ENCODE measurements at regions not wholly inside any gene's neighbourhood (a gene's known extent, or its start where the extent isn't known, plus 50 kb on each side); places are given as distances from the start of the nearest gene placed in this dataset.

DNA sequence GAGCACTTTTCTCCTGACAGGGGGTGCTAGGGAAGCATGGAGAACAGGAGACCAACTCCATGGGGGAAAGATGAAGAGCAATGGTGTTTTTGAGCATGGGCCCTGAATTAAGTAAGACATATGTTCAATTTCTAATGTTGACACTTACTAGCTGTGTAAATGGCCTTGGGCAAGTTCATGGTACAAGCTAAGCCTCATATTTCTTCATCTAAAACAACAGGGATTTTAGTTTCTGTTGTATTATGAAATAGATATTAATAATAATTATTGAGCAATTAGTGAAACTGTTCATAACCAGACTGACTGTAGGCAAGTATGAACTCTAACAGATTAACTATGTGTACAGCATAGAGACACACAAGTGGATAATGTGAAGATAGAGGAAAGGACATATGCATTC, 515.0 kb upstream of the FAT1 start:
- Histone ChIP-seq H3K56ac (ENCODE audit: insufficient read length, low read depth, low read length) (no peak overlapping the region), H2BK15ac (ENCODE audit: low read depth, low read length) (no peak overlapping the region), H2BK5ac (ENCODE audit: insufficient read length, low read length) (no peak overlapping the region), H3K4me2 (ENCODE audit: insufficient read depth, insufficient read length, low read length) (no peak overlapping the region), H2BK120ac (ENCODE audit: low read depth, low read length, poor library complexity, severe bottlenecking) (no peak overlapping the region), H3K79me1 (ENCODE audit: insufficient read depth, low read depth, low read length, poor library complexity, severe bottlenecking) (no peaks in the 10 kb centered on the region), H3K4ac (ENCODE audit: low read depth, low read length) (no peak overlapping the region), H3K79me2 (ENCODE audit: insufficient read depth, low read length) (no peaks in the 10 kb centered on the region), H3K9me3 (ENCODE audit: control insufficient read depth, low read depth, low read length) (no peaks in the 10 kb centered on the region), H3K27ac (ENCODE audit: insufficient read length, low read depth, low read length) (no peak overlapping the region), H3K23me2 (ENCODE audit: insufficient read length, low read depth, low read length, poor library complexity, severe bottlenecking) (no peaks in the 10 kb centered on the region), H4K5ac (ENCODE audit: insufficient read length, low read depth, low read length) (no peak overlapping the region), H3K27me3 (ENCODE audit: insufficient read depth, low read length) (no peaks in the 10 kb centered on the region), H3K18ac (ENCODE audit: insufficient read length, low read depth, low read length) (no peak overlapping the region), H2AFZ (ENCODE audit: low read length) (no peak overlapping the region), H3K9ac (ENCODE audit: extremely low read depth, insufficient read length, low read length) (no peak overlapping the region), H4K20me1 (ENCODE audit: control insufficient read depth, insufficient read depth, insufficient read length) (no peaks in the 10 kb centered on the region), H4K8ac (replicated peaks; ENCODE audit: insufficient read length, low read depth, low read length) (no peak overlapping the region), H4K91ac (ENCODE audit: insufficient read length, low read depth, low read length) (no peak overlapping the region), H2AK5ac (ENCODE audit: insufficient read length, low read length) (no peak overlapping the region), H3K23ac (ENCODE audit: insufficient read length, low read depth, low read length) (no peak overlapping the region), H3T11ph (ENCODE audit: low read length) (no peak overlapping the region), H3K14ac (ENCODE audit: insufficient read depth, low read length) (no peak overlapping the region), H3K4me1 (ENCODE audit: insufficient read depth, low read length) (no peaks in the 10 kb centered on the region), H2BK20ac (ENCODE audit: low read depth, low read length, poor library complexity, severe bottlenecking) (no peak overlapping the region), H2BK12ac (ENCODE audit: insufficient read length, low read depth, low read length) (no peak overlapping the region)
- Mint-ChIP-seq H3K36me3 (ENCODE audit: insufficient read depth in 1 of 3, low read depth in 3 of 3) (no peaks in the 10 kb centered on the region), H3K4me3 (no peak overlapping the region), H3K9me3 (peaks cover 0 to 2% of the 10 kb centered on the region in 2 experiments; a peak in 1 of 5 replicates), H3K27me3 (ENCODE audit: low read depth) (no peaks in the 10 kb centered on the region), H3K27ac (no peak overlapping the region), H3K4me1 (no peaks in the 10 kb centered on the region)
- DNase-seq: no peak
- TF ChIP-seq, protein P1, sequence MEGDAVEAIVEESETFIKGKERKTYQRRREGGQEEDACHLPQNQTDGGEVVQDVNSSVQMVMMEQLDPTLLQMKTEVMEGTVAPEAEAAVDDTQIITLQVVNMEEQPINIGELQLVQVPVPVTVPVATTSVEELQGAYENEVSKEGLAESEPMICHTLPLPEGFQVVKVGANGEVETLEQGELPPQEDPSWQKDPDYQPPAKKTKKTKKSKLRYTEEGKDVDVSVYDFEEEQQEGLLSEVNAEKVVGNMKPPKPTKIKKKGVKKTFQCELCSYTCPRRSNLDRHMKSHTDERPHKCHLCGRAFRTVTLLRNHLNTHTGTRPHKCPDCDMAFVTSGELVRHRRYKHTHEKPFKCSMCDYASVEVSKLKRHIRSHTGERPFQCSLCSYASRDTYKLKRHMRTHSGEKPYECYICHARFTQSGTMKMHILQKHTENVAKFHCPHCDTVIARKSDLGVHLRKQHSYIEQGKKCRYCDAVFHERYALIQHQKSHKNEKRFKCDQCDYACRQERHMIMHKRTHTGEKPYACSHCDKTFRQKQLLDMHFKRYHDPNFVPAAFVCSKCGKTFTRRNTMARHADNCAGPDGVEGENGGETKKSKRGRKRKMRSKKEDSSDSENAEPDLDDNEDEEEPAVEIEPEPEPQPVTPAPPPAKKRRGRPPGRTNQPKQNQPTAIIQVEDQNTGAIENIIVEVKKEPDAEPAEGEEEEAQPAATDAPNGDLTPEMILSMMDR (conservative IDR thresholded peaks at IDR 0.05): no peak
